H9 (cell line): ENCODE measurements at regions not wholly inside any gene's neighbourhood (a gene's known extent, or its start where the extent isn't known, plus 50 kb on each side); places are given as distances from the start of the nearest gene placed in this dataset.

ENCODE experiments used
- DNase-seq: peaks from one replicate; pipeline ENCODE4 v3.0.0-alpha.2; 2017
- H2AFZ ChIP-seq: one replicate; pipeline ENCODE4 v1.6.1; 2013; ENCODE audit warnings: mild to moderate bottlenecking, low read length, control low read depth, moderate library complexity
- H2AK5ac ChIP-seq: 2 replicates; pipeline ENCODE4 v1.6.1; 2013; ENCODE audit warnings: low read length, control low read depth, mixed read lengths; ENCODE audit not compliant: insufficient read length
- H2BK120ac ChIP-seq: one replicate; pipeline ENCODE4 v1.6.1; 2013; ENCODE audit warnings: low read depth, mild to moderate bottlenecking, low read length, control low read depth, inconsistent platforms; ENCODE audit not compliant: poor library complexity, severe bottlenecking
- H2BK12ac ChIP-seq: 2 replicates; pipeline ENCODE4 v1.6.1; 2013; ENCODE audit warnings: low read length, control low read depth, mixed read lengths, low read depth; ENCODE audit not compliant: insufficient read length
- H2BK15ac ChIP-seq: 2 replicates; pipeline ENCODE4 v1.6.1; 2013; ENCODE audit warnings: low read depth, low read length, control low read depth
- H2BK20ac ChIP-seq: one replicate; pipeline ENCODE4 v1.6.1; 2013; ENCODE audit warnings: low read depth, mild to moderate bottlenecking, low read length, control low read depth, inconsistent platforms; ENCODE audit not compliant: poor library complexity, severe bottlenecking
- H2BK5ac ChIP-seq: 2 replicates; pipeline ENCODE4 v1.6.1; 2013; ENCODE audit warnings: low read length, control low read depth, mixed read lengths; ENCODE audit not compliant: insufficient read length
- H3K14ac ChIP-seq: 2 replicates; pipeline ENCODE4 v1.6.1; 2013; ENCODE audit warnings: low read length, control low read depth; ENCODE audit not compliant: insufficient read depth
- H3K18ac ChIP-seq: 2 replicates; pipeline ENCODE4 v1.6.1; 2013; ENCODE audit warnings: low read depth, mild to moderate bottlenecking, mixed read lengths, low read length, control low read depth; ENCODE audit not compliant: insufficient read length
- H3K23ac ChIP-seq: 2 replicates; pipeline ENCODE4 v1.6.1; 2013; ENCODE audit warnings: low read length, control low read depth, mixed read lengths, low read depth; ENCODE audit not compliant: insufficient read length
- H3K23me2 ChIP-seq: 2 replicates; pipeline ENCODE4 v1.6.1; 2013; ENCODE audit warnings: low read depth, mild to moderate bottlenecking, mixed read lengths, low read length, control low read depth; ENCODE audit not compliant: insufficient read length, poor library complexity, severe bottlenecking
- H3K27ac ChIP-seq: 2 replicates; pipeline ENCODE4 v1.5.1; 2013; ENCODE audit warnings: low read length, control low read depth, mixed read lengths, low read depth; ENCODE audit not compliant: insufficient read length
- H3K27me3 ChIP-seq: 2 replicates; pipeline ENCODE4 v1.6.1; 2013; ENCODE audit warnings: low read length, control low read depth, inconsistent platforms; ENCODE audit not compliant: insufficient read depth
- H3K4ac ChIP-seq: 2 replicates; pipeline ENCODE4 v1.6.1; 2013; ENCODE audit warnings: low read depth, mild to moderate bottlenecking, control low read depth, inconsistent platforms, low read length, moderate library complexity
- H3K4me1 ChIP-seq: 2 replicates; pipeline ENCODE4 v1.6.1; 2013; ENCODE audit warnings: low read length, control low read depth, inconsistent platforms; ENCODE audit not compliant: insufficient read depth
- H3K4me2 ChIP-seq: 2 replicates; pipeline ENCODE4 v1.6.1; 2013; ENCODE audit warnings: low read length, control low read depth, mixed read lengths; ENCODE audit not compliant: insufficient read length, insufficient read depth
- H3K56ac ChIP-seq: 2 replicates; pipeline ENCODE4 v1.6.1; 2013; ENCODE audit warnings: low read depth, mild to moderate bottlenecking, mixed read lengths, low read length, control low read depth; ENCODE audit not compliant: insufficient read length
- H3K79me1 ChIP-seq: 2 replicates; pipeline ENCODE4 v1.6.1; 2013; ENCODE audit warnings: low read depth, mild to moderate bottlenecking, moderate library complexity, low read length, control low read depth, inconsistent platforms; ENCODE audit not compliant: insufficient read depth, poor library complexity, severe bottlenecking
- H3K79me2 ChIP-seq: 2 replicates; pipeline ENCODE4 v1.6.1; 2013; ENCODE audit warnings: low read length, control low read depth, inconsistent platforms; ENCODE audit not compliant: insufficient read depth
- H3K9ac ChIP-seq: 2 replicates; pipeline ENCODE4 v1.6.1; 2013; ENCODE audit warnings: low read length, control low read depth, mixed read lengths; ENCODE audit not compliant: insufficient read length; ENCODE audit errors: extremely low read depth
- H3K9me3 ChIP-seq: one replicate; pipeline ENCODE4 v1.6.1; 2013; ENCODE audit warnings: low read depth, low read length, inconsistent platforms; ENCODE audit not compliant: control insufficient read depth
- H3T11ph ChIP-seq: one replicate; pipeline ENCODE4 v1.6.1; 2013; ENCODE audit warnings: mild to moderate bottlenecking, low read length, control low read depth, inconsistent platforms
- H4K20me1 ChIP-seq: one replicate; pipeline ENCODE4 v1.6.1; 2013; ENCODE audit not compliant: control insufficient read depth, insufficient read length, insufficient read depth
- H4K5ac ChIP-seq: 2 replicates; pipeline ENCODE4 v1.6.1; 2013; ENCODE audit warnings: low read depth, mild to moderate bottlenecking, mixed read lengths, low read length, control low read depth; ENCODE audit not compliant: insufficient read length
- H4K8ac ChIP-seq: replicated peaks from 2 replicates; pipeline ENCODE4 v1.6.1; 2013; ENCODE audit warnings: low read length, control low read depth, mixed read lengths, low read depth; ENCODE audit not compliant: insufficient read length
- H4K91ac ChIP-seq: 2 replicates; pipeline ENCODE4 v1.6.1; 2013; ENCODE audit warnings: low read depth, mild to moderate bottlenecking, moderate library complexity, mixed read lengths, low read length, control low read depth; ENCODE audit not compliant: insufficient read length
- H3K27ac Mint-ChIP-seq, 3 experiments: 2 replicates in 2 of 3; 3 replicates in 1 of 3; pipeline ENCODE4 v1.8.0; 2020 to 2021; ENCODE audit warnings: mixed read lengths in 3 of 3, mild to moderate bottlenecking in 1 of 3, moderate library complexity in 1 of 3
- H3K27me3 Mint-ChIP-seq: 2 replicates; pipeline ENCODE4 v1.8.0; 2021; ENCODE audit warnings: low read depth, mild to moderate bottlenecking, moderate library complexity, mixed read lengths
- H3K36me3 Mint-ChIP-seq, 3 experiments: 2 replicates in 2 of 3; 3 replicates in 1 of 3; pipeline ENCODE4 v1.8.0; 2020 to 2021; ENCODE audit warnings: low read depth in 3 of 3, mixed read lengths in 3 of 3; ENCODE audit not compliant: insufficient read depth in 1 of 3
- H3K4me1 Mint-ChIP-seq, 2 experiments: 2 replicates each; pipeline ENCODE4 v1.8.0; 2020; ENCODE audit warnings: mixed read lengths in 2 of 2
- H3K4me3 Mint-ChIP-seq, 2 experiments: 2 replicates in 1 of 2; 3 replicates in 1 of 2; pipeline ENCODE4 v1.8.0; 2020 to 2021; ENCODE audit warnings: mild to moderate bottlenecking in 2 of 2, mixed read lengths in 2 of 2, moderate library complexity in 1 of 2
- H3K9me3 Mint-ChIP-seq, 2 experiments: 2 replicates in 1 of 2; 3 replicates in 1 of 2; pipeline ENCODE4 v1.8.0; 2020; ENCODE audit warnings: mild to moderate bottlenecking in 2 of 2, mixed read lengths in 2 of 2, moderate library complexity in 1 of 2
- CTCF ChIP-seq: fragments of 200-600 bp; sonication (generic); conservative IDR thresholded peaks from 3 replicates; pipeline ENCODE4 v1.8.0; 2021; ENCODE audit warnings: antibody characterized with exemption, mild to moderate bottlenecking

GRCh38 chr4:130393231-130393630, 1297.3 kb downstream of the C4orf33 start:
- Histone ChIP-seq H3K4me2 (no peak overlapping the region), H2BK20ac (no peak overlapping the region), H3K4ac (no peak overlapping the region), H4K5ac (no peak overlapping the region), H3K23me2 (no peaks in the 10 kb centered on the region), H2BK15ac (no peak overlapping the region), H2AFZ (no peak overlapping the region), H2BK12ac (no peak overlapping the region), H3K18ac (no peak overlapping the region), H3K27me3 (no peaks in the 10 kb centered on the region), H3K79me1 (no peaks in the 10 kb centered on the region), H3K9ac (no peak overlapping the region), H4K20me1 (no peaks in the 10 kb centered on the region), H3K79me2 (no peaks in the 10 kb centered on the region), H3K56ac (no peak overlapping the region), H2BK120ac (no peak overlapping the region), H2AK5ac (no peak overlapping the region), H3K23ac (no peak overlapping the region), H3K14ac (no peak overlapping the region), H4K8ac (no peak overlapping the region), H2BK5ac (no peak overlapping the region), H3K9me3 (no peaks in the 10 kb centered on the region), H3K4me1 (no peaks in the 10 kb centered on the region), H3T11ph (no peak overlapping the region), H3K27ac (no peak overlapping the region), H4K91ac (no peak overlapping the region)
- TF ChIP-seq CTCF = no peak
- no peak overlapping the region for H3K27ac Mint-ChIP-seq
- no peaks in the 10 kb centered on the region for H3K4me1 Mint-ChIP-seq
- H3K9me3 Mint-ChIP-seq = no peaks in the 10 kb centered on the region
- H3K27me3 Mint-ChIP-seq = no peaks in the 10 kb centered on the region
- no peak for DNase-seq
- no peak overlapping the region for H3K4me3 Mint-ChIP-seq
- H3K36me3 Mint-ChIP-seq = no peaks in the 10 kb centered on the region
